Neural progenitor cell (in vitro differentiated cells): ENCODE measurements at regions not wholly inside any gene's neighbourhood (a gene's known extent, or its start where the extent isn't known, plus 50 kb on each side); places are given as distances from the start of the nearest gene placed in this dataset.

Experiments
- DNase-seq: peaks from one replicate; pipeline ENCODE4 v3.0.0-alpha.2; 2016; ENCODE audit warnings: low spot score
- H2AFZ ChIP-seq: fragments of 200-600 bp; sonication (generic); replicated peaks from 2 replicates; pipeline ENCODE4 v1.6.1; 2016; ENCODE audit warnings: antibody characterized with exemption
- H3F3A ChIP-seq: fragments of 200-600 bp; sonication (generic); 2 replicates; pipeline ENCODE4 v1.6.1; 2016; ENCODE audit warnings: antibody characterized with exemption, low read depth
- H3K27ac ChIP-seq: fragments of 200-600 bp; sonication (generic); 2 replicates; pipeline ENCODE4 v1.5.1; 2016; ENCODE audit warnings: mild to moderate bottlenecking
- H3K27me3 ChIP-seq: fragments of 200-600 bp; sonication (generic); 2 replicates; pipeline ENCODE4 v1.6.1; 2016; ENCODE audit warnings: mild to moderate bottlenecking, moderate library complexity
- H3K36me3 ChIP-seq: fragments of 200-600 bp; sonication (generic); 2 replicates; pipeline ENCODE4 v1.5.1; 2016
- H3K4me1 ChIP-seq: fragments of 200-600 bp; sonication (generic); 2 replicates; pipeline ENCODE4 v1.6.1; 2016; ENCODE audit warnings: mixed run types
- H3K4me2 ChIP-seq: fragments of 200-600 bp; sonication (generic); 2 replicates; pipeline ENCODE4 v1.6.1; 2016
- H3K4me3 ChIP-seq: fragments of 200-600 bp; sonication (generic); 2 replicates; pipeline ENCODE4 v1.5.1; 2016
- H3K79me2 ChIP-seq: fragments of 200-600 bp; sonication (generic); 2 replicates; pipeline ENCODE4 v1.6.1; 2016; ENCODE audit warnings: low read depth
- H3K9ac ChIP-seq: fragments of 200-600 bp; sonication (generic); 2 replicates; pipeline ENCODE4 v1.6.1; 2016
- H3K9me3 ChIP-seq: fragments of 200-600 bp; sonication (generic); 2 replicates; pipeline ENCODE4 v1.5.1; 2016; ENCODE audit warnings: low read depth
- H4K20me1 ChIP-seq: fragments of 200-600 bp; sonication (generic); 2 replicates; pipeline ENCODE4 v1.6.1; 2016; ENCODE audit warnings: low read depth
- H3K27ac Mint-ChIP-seq: 3 replicates; pipeline ENCODE4 v1.8.0; 2021; ENCODE audit warnings: mixed read lengths
- H3K27me3 Mint-ChIP-seq: 2 replicates; pipeline ENCODE4 v1.8.0; 2022; ENCODE audit warnings: low read depth, mild to moderate bottlenecking, inconsistent platforms, moderate library complexity, mixed read lengths; ENCODE audit not compliant: insufficient read depth
- H3K36me3 Mint-ChIP-seq: 3 replicates; pipeline ENCODE4 v1.8.0; 2021; ENCODE audit warnings: mixed read lengths
- H3K4me1 Mint-ChIP-seq: 3 replicates; pipeline ENCODE4 v1.8.0; 2021; ENCODE audit warnings: mixed read lengths
- H3K4me3 Mint-ChIP-seq: 3 replicates; pipeline ENCODE4 v1.8.0; 2021; ENCODE audit warnings: mild to moderate bottlenecking, moderate library complexity, mixed read lengths
- H3K9me3 Mint-ChIP-seq: 3 replicates; pipeline ENCODE4 v1.8.0; 2020; ENCODE audit warnings: mixed read lengths
- EZH2 ChIP-seq: fragments of 200-600 bp; sonication (generic); IDR thresholded peaks from 2 replicates; pipeline ENCODE4 v1.6.1; 2017; ENCODE audit warnings: antibody characterized with exemption, mild to moderate bottlenecking, moderate library complexity
- EZH2phosphoT487 ChIP-seq: fragments of 200-600 bp; sonication (generic); IDR thresholded peaks from 2 replicates; pipeline ENCODE4 v1.6.1; 2017; ENCODE audit warnings: antibody characterized with exemption
- TF ChIP-seq, protein P1 (sequence below): fragments of 200-600 bp; sonication (generic); IDR thresholded peaks from 2 replicates; pipeline ENCODE4 v1.5.1; 2017; ENCODE audit warnings: antibody characterized with exemption, mild to moderate bottlenecking

DNA sequence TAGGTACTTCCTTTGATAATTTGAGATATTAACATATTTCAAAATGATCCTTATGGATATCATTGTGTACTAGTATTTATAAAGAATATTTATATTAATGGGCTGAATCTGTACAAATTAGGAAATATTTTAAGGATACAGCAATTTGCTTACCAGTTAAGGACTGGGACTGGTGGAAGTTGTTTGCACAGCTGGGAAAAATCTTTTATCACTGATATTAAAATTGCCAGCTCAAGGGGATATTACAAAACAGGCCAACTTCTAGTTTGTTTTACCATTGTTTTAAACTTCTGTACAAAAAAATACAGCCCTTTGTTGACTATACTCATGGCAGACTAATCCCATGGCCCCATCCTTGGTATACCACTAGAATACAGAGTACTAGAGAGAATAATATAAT lies 133.2 kb upstream of the DDHD1 start:
- DNase-seq = no peak
- Mint-ChIP-seq H3K4me1 (no peaks in the 10 kb centered on the region), H3K27me3 (no peaks in the 10 kb centered on the region), H3K9me3 (peaks cover 15% of the 10 kb centered on the region), H3K27ac (no peak overlapping the region), H3K36me3 (peaks cover 5% of the 10 kb centered on the region), H3K4me3 (no peak overlapping the region)
- Histone ChIP-seq H3K27ac (no peak overlapping the region), H3K36me3 (no peaks in the 10 kb centered on the region), H3K4me1 (no peaks in the 10 kb centered on the region), H3K9ac (no peak overlapping the region), H3K79me2 (no peaks in the 10 kb centered on the region), H3K4me3 (no peak overlapping the region), H4K20me1 (no peaks in the 10 kb centered on the region), H3K27me3 (no peaks in the 10 kb centered on the region), H3K9me3 (peaks cover 7% of the 10 kb centered on the region), H2AFZ (no peak overlapping the region), H3F3A (no peaks in the 10 kb centered on the region), H3K4me2 (no peak overlapping the region)
- TF ChIP-seq, protein P1, sequence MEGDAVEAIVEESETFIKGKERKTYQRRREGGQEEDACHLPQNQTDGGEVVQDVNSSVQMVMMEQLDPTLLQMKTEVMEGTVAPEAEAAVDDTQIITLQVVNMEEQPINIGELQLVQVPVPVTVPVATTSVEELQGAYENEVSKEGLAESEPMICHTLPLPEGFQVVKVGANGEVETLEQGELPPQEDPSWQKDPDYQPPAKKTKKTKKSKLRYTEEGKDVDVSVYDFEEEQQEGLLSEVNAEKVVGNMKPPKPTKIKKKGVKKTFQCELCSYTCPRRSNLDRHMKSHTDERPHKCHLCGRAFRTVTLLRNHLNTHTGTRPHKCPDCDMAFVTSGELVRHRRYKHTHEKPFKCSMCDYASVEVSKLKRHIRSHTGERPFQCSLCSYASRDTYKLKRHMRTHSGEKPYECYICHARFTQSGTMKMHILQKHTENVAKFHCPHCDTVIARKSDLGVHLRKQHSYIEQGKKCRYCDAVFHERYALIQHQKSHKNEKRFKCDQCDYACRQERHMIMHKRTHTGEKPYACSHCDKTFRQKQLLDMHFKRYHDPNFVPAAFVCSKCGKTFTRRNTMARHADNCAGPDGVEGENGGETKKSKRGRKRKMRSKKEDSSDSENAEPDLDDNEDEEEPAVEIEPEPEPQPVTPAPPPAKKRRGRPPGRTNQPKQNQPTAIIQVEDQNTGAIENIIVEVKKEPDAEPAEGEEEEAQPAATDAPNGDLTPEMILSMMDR = no peak
- no peak for TF ChIP-seq EZH2phosphoT487
- TF ChIP-seq EZH2 = no peak

DNA sequence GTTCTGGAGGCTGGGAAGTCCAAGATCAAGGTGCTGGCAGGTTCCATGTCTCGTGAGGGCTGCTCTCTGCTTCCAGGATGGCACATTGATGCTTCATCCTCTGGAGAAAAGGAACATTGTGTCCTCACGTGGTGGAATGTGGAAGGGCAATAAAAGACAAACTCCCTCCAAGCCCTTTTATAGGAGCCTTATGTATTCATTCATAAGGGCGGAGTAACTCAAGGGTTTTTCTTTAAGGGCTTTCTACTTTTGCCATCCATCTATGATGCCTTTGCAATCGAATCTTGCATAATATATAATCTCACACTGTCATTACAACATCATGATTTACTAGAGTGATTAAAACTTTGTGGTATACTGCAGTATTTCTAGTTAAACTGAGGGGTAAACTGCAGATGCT lies 132.7 kb upstream of the DDHD1 start:
- no peaks in the 10 kb centered on the region for H3K79me2 ChIP-seq
- H3K4me2 ChIP-seq = no peak overlapping the region
- H3K36me3 ChIP-seq = no peaks in the 10 kb centered on the region
- H3K27me3 ChIP-seq = no peaks in the 10 kb centered on the region
- H3K4me3 Mint-ChIP-seq = no peak overlapping the region
- no peaks in the 10 kb centered on the region for H3K4me1 Mint-ChIP-seq
- no peak overlapping the region for H2AFZ ChIP-seq
- H3K4me3 ChIP-seq = no peak overlapping the region
- peaks cover 7% of the 10 kb centered on the region for H3K9me3 ChIP-seq
- H3F3A ChIP-seq = no peaks in the 10 kb centered on the region
- no peak overlapping the region for H3K9ac ChIP-seq
- no peak for TF ChIP-seq EZH2
- no peak for TF ChIP-seq EZH2phosphoT487
- TF ChIP-seq, protein P1 = no peak
- no peak overlapping the region for H3K27ac Mint-ChIP-seq
- peaks cover 16% of the 10 kb centered on the region for H3K9me3 Mint-ChIP-seq
- no peak overlapping the region for H3K27ac ChIP-seq
- no peaks in the 10 kb centered on the region for H3K4me1 ChIP-seq
- H3K27me3 Mint-ChIP-seq = no peaks in the 10 kb centered on the region
- H3K36me3 Mint-ChIP-seq = peaks cover 5% of the 10 kb centered on the region
- no peak for DNase-seq
- H4K20me1 ChIP-seq = no peaks in the 10 kb centered on the region

DNA sequence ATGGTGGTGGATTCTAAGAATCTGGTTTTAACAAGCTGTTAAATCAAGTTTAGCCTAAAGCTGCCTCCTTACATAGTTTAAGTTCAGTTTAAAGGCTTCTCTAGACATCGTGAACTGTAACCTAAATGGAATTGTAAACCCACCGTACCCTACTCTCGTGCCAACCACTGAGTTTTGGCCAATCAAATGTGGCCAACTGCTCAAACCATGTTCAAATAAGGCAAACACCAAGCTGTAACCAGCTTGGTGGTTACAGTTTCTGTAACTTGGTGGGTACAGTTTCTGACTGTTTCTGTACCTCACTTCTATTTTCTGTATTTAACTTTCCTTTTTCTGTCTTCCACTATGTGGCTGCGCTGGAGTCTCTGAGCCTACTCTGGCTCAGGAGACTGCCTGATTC lies 131.9 kb upstream of the DDHD1 start:
- Mint-ChIP-seq H3K4me1 (no peaks in the 10 kb centered on the region), H3K9me3 (peaks cover 18% of the 10 kb centered on the region), H3K27ac (no peak overlapping the region), H3K36me3 (peaks cover 9% of the 10 kb centered on the region), H3K4me3 (no peak overlapping the region), H3K27me3 (no peaks in the 10 kb centered on the region)
- Histone ChIP-seq H3K4me3 (no peak overlapping the region), H3K4me2 (no peak overlapping the region), H3K79me2 (no peaks in the 10 kb centered on the region), H3K9me3 (peaks cover 6% of the 10 kb centered on the region), H4K20me1 (no peaks in the 10 kb centered on the region), H3K4me1 (no peaks in the 10 kb centered on the region), H3K27me3 (no peaks in the 10 kb centered on the region), H3F3A (no peaks in the 10 kb centered on the region), H3K27ac (no peak overlapping the region), H3K36me3 (no peaks in the 10 kb centered on the region), H3K9ac (no peak overlapping the region), H2AFZ (no peak overlapping the region)
- DNase-seq = no peak
- no peak for TF ChIP-seq EZH2phosphoT487
- no peak for TF ChIP-seq EZH2
- TF ChIP-seq, protein P1 = no peak
